Glutamatergic neuron (in vitro differentiated cells): ENCODE measurements at regions not wholly inside any gene's neighbourhood (a gene's known extent, or its start where the extent isn't known, plus 50 kb on each side); places are given as distances from the start of the nearest gene placed in this dataset.
"Not testable (repeated sequence)": the region's sequence is repeated elsewhere in the genome, so short reads cannot be mapped to it uniquely, and the experiment has no call there.

Experiments used
- DNase-seq: peaks from one replicate; pipeline ENCODE4 v3.0.0; 2022
- H3K27ac Mint-ChIP-seq: one replicate; pipeline ENCODE4 v1.8.0; 2020; ENCODE audit warnings: mild to moderate bottlenecking, mixed read lengths, inconsistent platforms; ENCODE audit not compliant: unreplicated experiment
- H3K27me3 Mint-ChIP-seq: one replicate; pipeline ENCODE4 v1.8.0; 2020; ENCODE audit warnings: mild to moderate bottlenecking, moderate library complexity, mixed read lengths, inconsistent platforms; ENCODE audit not compliant: unreplicated experiment
- H3K36me3 Mint-ChIP-seq: one replicate; pipeline ENCODE4 v1.8.0; 2020; ENCODE audit warnings: mild to moderate bottlenecking, mixed read lengths, inconsistent platforms; ENCODE audit not compliant: unreplicated experiment
- H3K4me1 Mint-ChIP-seq: one replicate; pipeline ENCODE4 v1.8.0; 2020; ENCODE audit warnings: mild to moderate bottlenecking, low read depth, mixed read lengths, inconsistent platforms; ENCODE audit not compliant: unreplicated experiment
- H3K4me3 Mint-ChIP-seq: one replicate; pipeline ENCODE4 v1.8.0; 2020; ENCODE audit warnings: mild to moderate bottlenecking, mixed read lengths, inconsistent platforms; ENCODE audit not compliant: unreplicated experiment
- H3K9me3 Mint-ChIP-seq: one replicate; pipeline ENCODE4 v1.8.0; 2020; ENCODE audit warnings: mild to moderate bottlenecking, moderate library complexity, mixed read lengths, inconsistent platforms; ENCODE audit not compliant: unreplicated experiment
- CTCF ChIP-seq: fragments of 200-600 bp; sonication (generic); IDR thresholded peaks from one replicate; pipeline ENCODE4 v1.5.0; 2021; ENCODE audit not compliant: partially characterized antibody, unreplicated experiment

GRCh38 chr9:15372455-15372854, 50.2 kb upstream of the SNAPC3 start:
- TF ChIP-seq CTCF = no peak
- Mint-ChIP-seq H3K4me1 (no peaks in the 10 kb centered on the region), H3K27ac (no peak overlapping the region), H3K27me3 (no peaks in the 10 kb centered on the region), H3K4me3 (no peak overlapping the region), H3K36me3 (peaks cover 8% of the 10 kb centered on the region), H3K9me3 (peaks cover 6% of the 10 kb centered on the region)
- DNase-seq = no peak

GRCh38 chr9:15371448-15371845, 51.2 kb upstream of the SNAPC3 start:
- Mint-ChIP-seq H3K27ac (no peak overlapping the region), H3K9me3 (peaks cover 6% of the 10 kb centered on the region), H3K4me3 (no peak overlapping the region), H3K36me3 (peaks cover 8% of the 10 kb centered on the region), H3K4me1 (no peaks in the 10 kb centered on the region), H3K27me3 (no peaks in the 10 kb centered on the region)
- no peak for DNase-seq
- TF ChIP-seq CTCF = no peak

- H3K9me3 Mint-ChIP-seq = peaks cover 2% of the 10 kb centered on the region
- peaks cover 3% of the 10 kb centered on the region for H3K36me3 Mint-ChIP-seq
- no peak for TF ChIP-seq CTCF
- no peak overlapping the region for H3K27ac Mint-ChIP-seq
- H3K4me3 Mint-ChIP-seq = no peak overlapping the region
- H3K4me1 Mint-ChIP-seq = no peaks in the 10 kb centered on the region
- DNase-seq = peak; percentile 29
- no peaks in the 10 kb centered on the region for H3K27me3 Mint-ChIP-seq
Measured at GRCh38 chr9:15370466-15371447, 51.9 kb upstream of the SNAPC3 start.

- no peaks in the 10 kb centered on the region for H3K36me3 Mint-ChIP-seq
- peaks cover 2% of the 10 kb centered on the region for H3K9me3 Mint-ChIP-seq
- no peaks in the 10 kb centered on the region for H3K27me3 Mint-ChIP-seq
- no peak for DNase-seq
- no peaks in the 10 kb centered on the region for H3K4me1 Mint-ChIP-seq
- TF ChIP-seq CTCF = no peak
- H3K4me3 Mint-ChIP-seq = no peak overlapping the region
- no peak overlapping the region for H3K27ac Mint-ChIP-seq
Measured at GRCh38 chr9:15369871-15370270, 52.8 kb upstream of the SNAPC3 start.

- Mint-ChIP-seq H3K27me3 (no peaks in the 10 kb centered on the region), H3K9me3 (peaks cover 2% of the 10 kb centered on the region), H3K27ac (no peak overlapping the region), H3K4me3 (no peak overlapping the region), H3K4me1 (no peaks in the 10 kb centered on the region), H3K36me3 (no peaks in the 10 kb centered on the region)
- TF ChIP-seq CTCF = no peak
- DNase-seq = no peak
Measured at GRCh38 chr9:15369238-15369637, 53.4 kb upstream of the SNAPC3 start.

GRCh38 chr9:15364975-15365553, 57.6 kb upstream of the SNAPC3 start:
- not testable (repeated sequence) for H3K9me3 Mint-ChIP-seq, H3K27me3 Mint-ChIP-seq, H3K4me3 Mint-ChIP-seq, H3K27ac Mint-ChIP-seq, DNase-seq, H3K36me3 Mint-ChIP-seq, H3K4me1 Mint-ChIP-seq
